Adrenal gland (tissue), 9 donors: ENCODE measurements at regions not wholly inside any gene's neighbourhood (a gene's known extent, or its start where the extent isn't known, plus 50 kb on each side); places are given as distances from the start of the nearest gene placed in this dataset.
"Not testable (repeated sequence)": the region's sequence is repeated elsewhere in the genome, so short reads cannot be mapped to it uniquely, and the experiment has no call there.

Experiments used
- DNase-seq, 7 donors: peaks; one replicate each; pipeline ENCODE4 v3.0.0-alpha.2; 2019 to 2020
- H3K27ac ChIP-seq, 5 donors: fragments of 200-600 bp; sonication (generic) in 4 of 5; 1 replicate in 3 of 5; 2 replicates in 2 of 5; pipeline versions ENCODE4 v1.5.1 to v1.8.0; 2016 to 2020; ENCODE audit warnings: mild to moderate bottlenecking in 1 of 5
- H3K27me3 ChIP-seq: fragments of 200-600 bp; 2 replicates; pipeline ENCODE4 v1.8.0; 2021
- H3K36me3 ChIP-seq, 2 donors: fragments of 200-600 bp; replicated peaks in 1 of 2; 1 replicate in 1 of 2; 2 replicates in 1 of 2; pipeline versions ENCODE4 v1.5.1 to v1.8.0; 2018 to 2022
- H3K4me1 ChIP-seq, 2 donors: fragments of 200-600 bp; replicated peaks in 1 of 2; 1 replicate in 1 of 2; 2 replicates in 1 of 2; pipeline versions ENCODE4 v1.5.1 to v1.8.0; 2018 to 2021
- H3K4me3 ChIP-seq, 4 donors: fragments of 200-600 bp; sonication (generic) in 3 of 4; one replicate each; pipeline ENCODE4 v1.5.1; 2016 to 2018
- H3K9me3 ChIP-seq, 3 donors: fragments of 200-600 bp; sonication (generic) in 1 of 3; replicated peaks in 1 of 3; 1 replicate in 2 of 3; 2 replicates in 1 of 3; pipeline versions ENCODE4 v1.5.1 to v1.8.0; 2016 to 2021
- POLR2A ChIP-seq, 2 donors: fragments of 450-650 bp; IDR thresholded peaks; one replicate each; pipeline ENCODE4 v1.6.1; 2017; ENCODE audit warnings: antibody characterized with exemption in 2 of 2, mild to moderate bottlenecking in 2 of 2, moderate library complexity in 1 of 2
- WGBS, 4 donors: extraction: QIAGEN DNeasy Blood & Tissue Kit in 2 of 4; methylation state at CpG; one replicate each; pipeline versions ENCODE4 v1.1.5 to v1.1.7; 2013 to 2017; 5-methylcytosine and 5-hydroxymethylcytosine counted together
- intact Hi-C, 2 donors: fragments of 100-400 bp; cut with DNase I; formaldehyde crosslinking; loops; one replicate each; pipeline versions ENCODE4 v1.14.1 to v1.15.0; 2022 to 2023
- TF ChIP-seq, protein P1 (sequence below), 6 experiments: fragments of 450-650 bp in 4 of 6; fragments of 200-600 bp in 2 of 6; sonication (generic) in 1 of 6; IDR thresholded peaks; 1 replicate in 5 of 6; 2 replicates in 1 of 6; pipeline versions ENCODE4 v1.5.1 to v1.8.0; 2016 to 2021; ENCODE audit warnings: antibody characterized with exemption in 6 of 6, mild to moderate bottlenecking in 2 of 6, moderate library complexity in 1 of 6
- donor health status: healthy with polysubstance abuse.
- donor health status: Bipolar disorder and iron deficiency.
- donor health status: DM: yes; HTN: yes; CAD: no.
- donor health status: DM: no; HTN: no; CAD: no.
- donor health status: DM: no; HTN: no; CAD: no.

DNA sequence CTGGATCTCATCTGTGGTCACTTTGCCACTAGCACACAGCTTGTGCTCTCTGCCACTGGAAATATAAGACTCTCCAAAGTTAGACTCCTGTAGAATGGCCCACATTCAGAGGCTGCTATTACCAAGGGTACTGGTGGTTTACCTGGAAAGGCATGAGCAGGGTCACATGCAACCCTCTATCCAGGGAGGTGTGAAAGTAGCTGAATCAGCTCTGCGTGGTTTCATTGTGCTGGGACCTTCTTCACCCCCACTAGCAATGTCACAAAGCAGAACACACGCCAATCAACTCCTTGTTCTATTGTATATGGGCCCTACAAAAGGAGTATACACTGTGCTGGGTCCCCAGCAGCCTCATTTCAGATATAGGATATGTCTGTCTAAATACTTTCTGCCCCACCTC lies 353.6 kb upstream of the AUTS2 start:
- TF ChIP-seq POLR2A (IDR thresholded peaks at IDR 0.05), result no peak
- TF ChIP-seq, protein P1, sequence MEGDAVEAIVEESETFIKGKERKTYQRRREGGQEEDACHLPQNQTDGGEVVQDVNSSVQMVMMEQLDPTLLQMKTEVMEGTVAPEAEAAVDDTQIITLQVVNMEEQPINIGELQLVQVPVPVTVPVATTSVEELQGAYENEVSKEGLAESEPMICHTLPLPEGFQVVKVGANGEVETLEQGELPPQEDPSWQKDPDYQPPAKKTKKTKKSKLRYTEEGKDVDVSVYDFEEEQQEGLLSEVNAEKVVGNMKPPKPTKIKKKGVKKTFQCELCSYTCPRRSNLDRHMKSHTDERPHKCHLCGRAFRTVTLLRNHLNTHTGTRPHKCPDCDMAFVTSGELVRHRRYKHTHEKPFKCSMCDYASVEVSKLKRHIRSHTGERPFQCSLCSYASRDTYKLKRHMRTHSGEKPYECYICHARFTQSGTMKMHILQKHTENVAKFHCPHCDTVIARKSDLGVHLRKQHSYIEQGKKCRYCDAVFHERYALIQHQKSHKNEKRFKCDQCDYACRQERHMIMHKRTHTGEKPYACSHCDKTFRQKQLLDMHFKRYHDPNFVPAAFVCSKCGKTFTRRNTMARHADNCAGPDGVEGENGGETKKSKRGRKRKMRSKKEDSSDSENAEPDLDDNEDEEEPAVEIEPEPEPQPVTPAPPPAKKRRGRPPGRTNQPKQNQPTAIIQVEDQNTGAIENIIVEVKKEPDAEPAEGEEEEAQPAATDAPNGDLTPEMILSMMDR (IDR thresholded peaks at IDR 0.05), result no peak
- WGBS, 4 donors, result 74 to 96% (median 88%) methylated on average over 2 of the region's 2 CpGs

DNA sequence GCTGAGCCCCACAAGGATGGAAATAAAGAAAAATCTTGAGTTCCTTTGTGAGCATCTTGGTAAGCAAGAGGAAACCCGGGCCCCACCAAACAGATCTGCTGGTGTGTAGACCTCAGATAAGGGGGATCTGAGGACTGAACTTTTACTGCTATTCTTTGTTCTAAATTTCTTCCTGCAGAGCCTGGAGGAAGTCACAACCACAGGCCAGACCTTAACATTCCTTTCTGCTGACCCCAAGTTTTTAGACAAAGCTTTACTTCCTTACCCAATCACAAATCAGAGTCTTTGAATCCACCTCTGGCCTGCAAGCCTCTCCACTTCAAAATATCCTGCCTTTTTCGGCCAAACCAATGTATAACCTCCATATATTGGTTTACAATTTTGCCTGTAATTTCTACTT lies 352.6 kb upstream of the AUTS2 start:
- DNase-seq, result peak in 1 of 7 donors; percentile 11
- TF ChIP-seq, protein P1 (IDR thresholded peaks at IDR 0.05), result no peak
- TF ChIP-seq POLR2A (IDR thresholded peaks at IDR 0.05), result no peak
- H3K27ac ChIP-seq, result peak overlapping the region in 1 of 5 donors; percentile 58
- 52 to 72% (median 59%) methylated on average over 2 of the region's 2 CpGs for WGBS, 4 donors
- H3K4me3 ChIP-seq, result no peak overlapping the region
- H3K4me1 ChIP-seq, result peaks cover 0 to 10% of the 10 kb centered on the region in 2 donors
- no peaks in the 10 kb centered on the region for H3K36me3 ChIP-seq
- H3K27me3 ChIP-seq, result no peaks in the 10 kb centered on the region
- intact Hi-C loops, result no loop called here
- H3K9me3 ChIP-seq, result no peaks in the 10 kb centered on the region

More for the DNA sequence above, 353.6 kb upstream of the AUTS2 start:
- Histone ChIP-seq H3K4me1 (peaks cover 0 to 10% of the 10 kb centered on the region in 2 donors), H3K4me3 (no peak overlapping the region), H3K9me3 (no peaks in the 10 kb centered on the region), H3K27me3 (no peaks in the 10 kb centered on the region), H3K36me3 (no peaks in the 10 kb centered on the region), H3K27ac (no peak overlapping the region)
- intact Hi-C loops, result no loop called here
- DNase-seq, result no peak

DNA sequence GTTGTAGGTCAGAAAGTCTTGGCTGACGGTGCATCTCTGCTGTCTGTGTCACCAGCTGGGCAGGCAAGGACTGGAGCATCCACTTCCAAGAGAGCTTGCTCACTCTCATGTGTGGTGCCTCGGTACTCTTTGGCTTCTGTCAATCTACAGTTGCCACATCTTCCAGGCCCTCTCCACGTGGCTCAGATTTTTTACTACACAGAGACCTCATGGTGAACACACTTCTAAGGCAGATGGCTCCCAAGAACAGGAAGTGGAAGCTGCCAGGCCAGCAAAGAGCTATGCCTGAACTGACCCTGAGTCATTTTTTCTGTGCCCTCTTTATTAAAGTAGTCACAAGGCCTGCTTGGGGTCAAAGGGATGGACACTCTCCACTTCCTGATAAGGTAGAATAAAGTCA lies 351.5 kb upstream of the AUTS2 start:
- Histone ChIP-seq H3K27ac (peak overlapping the region in 1 of 5 donors; percentile 58), H3K4me1 (peaks cover 0 to 10% of the 10 kb centered on the region in 2 donors), H3K27me3 (no peaks in the 10 kb centered on the region), H3K36me3 (no peaks in the 10 kb centered on the region), H3K4me3 (no peak overlapping the region), H3K9me3 (no peaks in the 10 kb centered on the region)
- DNase-seq, result peak; percentile 22 to 68 (median 43)
- TF ChIP-seq, protein P1 (IDR thresholded peaks at IDR 0.05), result no peak
- WGBS, 4 donors, result 77 to 94% (median 83%) methylated on average over 2 to 3 of the region's 3 CpGs
- intact Hi-C loops, result no loop called here

DNA sequence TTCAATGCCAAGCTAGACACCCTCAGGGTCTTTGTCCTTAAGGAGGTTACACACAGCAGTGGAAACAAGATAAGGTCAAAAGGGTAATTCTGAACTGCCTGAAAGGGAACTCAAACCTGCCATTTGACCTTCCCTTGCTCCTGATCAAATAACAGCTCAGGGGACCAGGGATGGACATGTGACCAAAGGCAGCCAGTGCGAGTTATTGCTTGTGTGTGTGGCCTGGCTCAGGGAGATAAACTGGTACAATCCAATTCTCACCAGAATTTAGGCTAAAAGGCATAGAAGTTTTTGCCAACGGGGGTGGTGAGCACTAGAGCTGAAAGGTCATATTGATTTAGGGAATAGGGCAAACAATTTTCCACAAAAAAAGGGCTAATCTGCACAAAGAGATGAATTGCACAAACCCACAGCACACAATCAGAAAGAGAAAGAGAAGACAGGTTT lies 349.9 kb upstream of the AUTS2 start:
- H3K27me3 ChIP-seq, H3K4me1 ChIP-seq, H3K4me3 ChIP-seq, H3K27ac ChIP-seq, H3K36me3 ChIP-seq, H3K9me3 ChIP-seq, intact Hi-C loops: not testable (repeated sequence)
- peak in 1 of 7 donors; percentile 13 for DNase-seq
- 65 to 75% (median 68%) methylated on average over 2 of the region's 2 CpGs for WGBS, 4 donors

DNA sequence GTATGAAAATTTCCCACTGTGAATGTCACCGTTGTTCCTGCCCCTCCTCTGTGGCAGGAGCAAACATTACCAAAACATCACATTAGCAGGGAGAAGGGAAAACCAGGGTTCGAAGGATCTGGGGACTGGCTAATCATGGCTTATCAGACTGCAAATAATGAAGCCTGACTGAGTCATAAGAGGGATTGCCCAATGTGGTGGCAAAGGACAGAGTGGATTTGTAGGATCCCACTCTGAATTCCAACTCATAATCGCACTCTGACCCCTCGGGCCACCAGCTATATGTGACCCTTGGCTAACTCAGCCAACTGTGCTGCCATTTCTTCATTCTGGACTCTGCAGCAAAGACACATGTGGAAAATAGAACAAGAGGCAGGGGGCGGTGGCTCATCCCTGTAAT lies 347.3 kb upstream of the AUTS2 start:
- Histone ChIP-seq H3K4me1 (peaks cover 0 to 7% of the 10 kb centered on the region in 2 donors), H3K4me3 (no peak overlapping the region), H3K27ac (no peak overlapping the region), H3K27me3 (no peaks in the 10 kb centered on the region), H3K36me3 (no peaks in the 10 kb centered on the region), H3K9me3 (no peaks in the 10 kb centered on the region)
- intact Hi-C loops, result no loop called here
- no peak for DNase-seq
- WGBS, 4 donors, result 89 to 98% (median 95%) methylated on average over 5 of the region's 5 CpGs
- TF ChIP-seq, protein P1 (IDR thresholded peaks at IDR 0.05), result no peak
- TF ChIP-seq POLR2A (IDR thresholded peaks at IDR 0.05), result no peak
